Uterus (tissue), 2 donors: ENCODE measurements at regions not wholly inside any gene's neighbourhood (a gene's known extent, or its start where the extent isn't known, plus 50 kb on each side); places are given as distances from the start of the nearest gene placed in this dataset.

ENCODE experiments used
- CTCF ChIP-seq, 4 experiments: fragments of 200-600 bp in 2 of 4; fragments of 450-650 bp in 2 of 4; sonication (generic) in 2 of 4; IDR thresholded peaks; one replicate each; pipeline ENCODE4 v1.5.1; 2016 to 2019; ENCODE audit warnings: antibody characterized with exemption in 4 of 4, mild to moderate bottlenecking in 2 of 4, moderate library complexity in 1 of 4
- POLR2A ChIP-seq, 2 donors: fragments of 450-650 bp; IDR thresholded peaks; one replicate each; pipeline ENCODE4 v1.6.1; 2016; ENCODE audit warnings: antibody characterized with exemption in 2 of 2, mild to moderate bottlenecking in 1 of 2, moderate library complexity in 1 of 2

GRCh38 chr13:84670245-84670644, 788.0 kb upstream of the SLITRK1 start:
- TF ChIP-seq CTCF (IDR thresholded peaks at IDR 0.05) (no peak), POLR2A (IDR thresholded peaks at IDR 0.05) (no peak)
